Activated CD4-positive, alpha-beta T cell treated with anti-CD3 and anti-CD28 coated beads for 1 hour (primary cell): ENCODE measurements at regions not wholly inside any gene's neighbourhood (a gene's known extent, or its start where the extent isn't known, plus 50 kb on each side); places are given as distances from the start of the nearest gene placed in this dataset.

Experiments
- DNase-seq: peaks from one replicate; pipeline ENCODE4 v3.0.0-alpha.2; 2020

DNA sequence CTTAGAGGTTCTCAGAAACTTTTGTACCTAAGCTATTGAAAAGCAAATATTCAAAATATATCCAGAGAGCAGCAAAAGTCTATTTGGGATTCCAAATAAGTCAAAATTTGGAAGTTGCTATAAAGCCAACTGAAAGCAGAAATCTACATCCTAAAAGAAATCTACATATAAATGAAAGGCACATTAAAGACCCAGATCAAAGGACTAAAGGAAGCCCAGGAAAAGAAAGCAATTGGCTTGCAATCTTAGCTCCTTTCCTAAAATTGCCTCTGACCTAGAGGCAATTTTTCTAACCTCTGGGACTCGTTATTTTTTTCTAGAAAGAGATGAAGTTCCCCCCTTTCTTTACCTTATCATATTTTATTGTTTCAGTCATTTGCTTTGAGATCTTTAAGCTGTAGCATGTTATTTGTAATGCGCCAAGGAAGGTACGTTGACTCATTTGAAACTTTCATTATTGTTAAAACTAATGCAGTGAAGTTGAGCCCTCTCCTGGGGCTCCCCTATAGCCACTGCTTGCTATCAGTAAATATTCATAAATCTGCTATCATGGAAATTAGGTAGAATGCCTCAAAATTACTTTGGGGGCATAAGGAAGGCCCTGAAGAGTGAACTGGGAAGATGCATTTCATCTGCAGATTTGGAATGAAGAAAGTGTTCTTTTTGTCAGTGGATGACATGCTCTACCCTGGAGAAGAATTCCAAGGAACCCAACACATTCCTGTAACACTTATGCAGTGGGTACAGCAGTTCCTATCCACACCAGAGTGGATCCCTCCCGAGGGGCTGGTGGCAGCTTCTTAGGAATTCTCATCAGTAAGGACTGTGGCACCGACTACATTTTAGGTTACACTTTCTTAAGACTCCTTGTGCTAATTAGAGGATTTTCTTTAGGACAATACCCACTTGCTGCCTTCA lies 177.8 kb upstream of the IGFBP7 start:
- no peak for DNase-seq

- DNase-seq = no peak
Measured at GRCh38 chr4:57282933-57283310, 172.7 kb upstream of the IGFBP7 start.

DNA sequence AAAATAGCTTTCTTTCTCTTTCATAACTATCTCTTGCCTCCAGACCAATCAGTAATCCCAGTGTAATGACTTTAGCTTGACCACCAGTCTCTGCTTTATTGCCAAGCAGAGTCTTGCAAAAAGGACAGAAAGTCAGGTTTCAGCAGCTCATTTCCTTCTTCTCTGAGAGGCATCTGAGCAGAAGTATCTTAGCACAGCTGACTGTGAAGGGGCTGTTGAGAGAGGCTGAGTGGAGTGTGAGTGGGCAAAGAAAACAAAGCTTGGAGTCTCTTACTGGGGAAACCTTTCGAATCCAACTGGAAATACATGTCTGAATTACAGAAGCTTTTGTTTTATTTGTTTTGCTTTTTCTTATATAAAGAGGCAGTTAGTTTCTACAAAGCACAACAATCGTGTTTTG lies 170.3 kb upstream of the IGFBP7 start:
- no peak for DNase-seq

DNA sequence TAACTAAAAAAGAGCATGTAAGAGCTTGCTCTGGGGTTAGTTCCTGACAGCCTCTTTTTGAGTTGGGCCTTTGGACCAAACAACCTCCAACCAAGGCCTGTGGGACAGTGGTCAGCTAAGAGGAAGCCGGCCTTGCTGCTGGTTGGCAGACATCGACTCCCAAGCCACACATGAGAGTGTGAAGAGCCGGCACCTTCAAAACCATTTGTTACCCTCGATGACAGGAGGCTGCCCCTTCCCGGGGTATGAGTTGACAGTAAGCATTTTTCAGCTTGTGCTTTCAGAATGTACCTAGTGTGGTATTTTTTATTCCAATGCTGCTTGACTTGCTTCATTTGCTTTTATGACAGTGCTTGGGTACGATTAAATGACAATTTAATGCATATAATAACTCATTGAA lies 168.6 kb upstream of the IGFBP7 start:
- DNase-seq = no peak

GRCh38 chr4:57274082-57274481 lies 163.9 kb upstream of the IGFBP7 start:
- no peak for DNase-seq

GRCh38 chr4:57270346-57270745 lies 160.2 kb upstream of the IGFBP7 start:
- no peak for DNase-seq

DNA sequence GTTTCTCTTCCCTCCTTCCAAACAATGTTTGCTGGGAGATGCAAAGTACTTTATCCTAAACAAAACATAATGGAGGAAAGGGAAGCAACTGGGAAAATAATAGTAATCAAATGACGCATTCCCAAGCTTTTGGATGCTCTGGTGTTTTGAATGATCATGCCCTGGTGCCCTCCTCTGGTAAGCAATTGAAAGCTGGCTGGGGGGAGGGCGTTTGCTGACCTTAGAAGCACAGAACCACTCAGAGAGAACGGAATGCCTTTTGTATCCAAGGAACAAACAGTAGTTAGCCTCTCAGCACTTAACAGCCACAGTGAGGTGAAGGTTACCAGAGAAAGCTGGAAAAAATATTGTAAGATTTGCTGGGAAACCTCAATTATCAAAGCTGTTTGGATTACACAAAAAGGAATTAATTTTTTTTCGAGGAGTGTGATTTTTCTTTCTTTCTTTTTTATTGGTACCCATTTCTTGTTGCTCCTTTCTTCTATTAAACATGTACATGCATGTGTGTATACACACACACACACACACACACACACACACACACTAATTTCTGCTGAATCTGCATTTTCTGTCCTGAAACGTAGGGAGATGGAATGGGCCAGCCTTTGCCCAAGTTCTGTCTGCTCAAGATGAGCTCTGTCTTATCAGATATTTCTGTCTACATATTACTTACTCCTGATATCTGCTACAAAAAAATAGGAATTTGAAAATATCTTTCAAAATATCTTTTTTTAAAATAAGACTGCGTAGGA lies 155.8 kb upstream of the IGFBP7 start:
- DNase-seq = no peak

DNA sequence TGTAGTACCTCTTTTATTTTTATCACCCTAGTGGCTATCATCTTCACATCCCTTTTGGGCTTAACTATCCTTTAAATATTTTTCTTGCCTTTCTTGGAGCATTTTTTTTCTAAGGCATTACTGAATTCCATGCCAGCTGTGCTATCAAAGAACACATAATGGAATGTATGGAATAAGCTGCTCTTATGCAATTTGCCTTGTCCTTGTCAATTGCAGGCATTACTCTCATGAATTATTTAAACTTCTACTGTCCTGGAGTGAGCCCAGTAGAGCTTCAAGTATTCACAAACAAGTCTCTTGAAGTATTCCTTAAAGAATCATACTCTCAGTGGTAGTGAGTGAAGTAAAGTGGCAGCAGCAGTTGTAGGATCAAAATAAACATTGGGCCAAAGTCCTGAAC lies 144.6 kb upstream of the IGFBP7 start:
- DNase-seq = no peak

- no peak for DNase-seq
Measured at GRCh38 chr4:57249083-57249482, 138.9 kb upstream of the IGFBP7 start.

GRCh38 chr4:57243076-57243475 lies 132.9 kb upstream of the IGFBP7 start:
- no peak for DNase-seq

- no peak for DNase-seq
Measured at GRCh38 chr4:57234252-57234775, 124.1 kb upstream of the IGFBP7 start.

- no peak for DNase-seq
Measured at GRCh38 chr4:57233386-57233785, 123.2 kb upstream of the IGFBP7 start.

GRCh38 chr4:57231781-57232180 lies 121.6 kb upstream of the IGFBP7 start:
- DNase-seq = no peak

DNA sequence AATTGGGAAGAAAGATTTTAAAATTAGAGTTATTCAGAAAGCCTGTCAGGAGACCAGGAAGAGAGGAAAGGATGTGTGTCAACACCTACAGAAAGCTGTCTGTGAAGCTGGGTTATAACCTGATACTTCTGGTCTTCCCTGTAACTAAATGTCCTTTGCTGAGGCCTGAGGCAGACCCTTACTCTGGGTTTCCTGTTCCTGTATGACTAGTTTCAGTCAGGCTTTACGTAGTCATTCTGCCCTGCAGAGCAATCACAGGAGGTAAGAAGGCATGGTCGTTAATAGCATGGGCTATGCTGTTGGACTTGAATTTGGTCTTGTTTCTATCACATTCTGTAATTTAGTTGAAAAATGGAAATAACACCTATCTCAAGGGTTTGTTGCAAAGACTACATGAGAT lies 110.5 kb upstream of the IGFBP7 start:
- no peak for DNase-seq

GRCh38 chr4:57220172-57220571 lies 110.0 kb upstream of the IGFBP7 start:
- no peak for DNase-seq

DNA sequence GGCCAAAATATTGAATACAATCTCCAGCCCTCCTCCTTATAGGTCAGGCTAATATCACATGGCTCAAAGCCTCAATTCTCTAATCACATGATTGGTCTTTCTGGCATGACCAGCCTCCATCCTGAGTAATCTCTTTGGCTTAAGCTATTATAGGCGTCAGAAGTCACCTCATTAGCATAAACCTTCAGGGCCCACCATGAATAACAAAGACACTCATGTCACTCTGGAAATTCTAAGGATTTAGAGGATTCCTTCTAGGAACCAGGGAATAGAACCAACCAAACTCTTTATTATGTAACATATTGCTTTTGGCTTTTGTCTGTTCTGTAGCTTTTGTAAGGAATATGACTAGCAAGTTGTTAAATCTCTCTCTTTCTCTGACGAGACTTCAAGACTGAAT lies 109.2 kb upstream of the IGFBP7 start:
- DNase-seq = no peak

DNA sequence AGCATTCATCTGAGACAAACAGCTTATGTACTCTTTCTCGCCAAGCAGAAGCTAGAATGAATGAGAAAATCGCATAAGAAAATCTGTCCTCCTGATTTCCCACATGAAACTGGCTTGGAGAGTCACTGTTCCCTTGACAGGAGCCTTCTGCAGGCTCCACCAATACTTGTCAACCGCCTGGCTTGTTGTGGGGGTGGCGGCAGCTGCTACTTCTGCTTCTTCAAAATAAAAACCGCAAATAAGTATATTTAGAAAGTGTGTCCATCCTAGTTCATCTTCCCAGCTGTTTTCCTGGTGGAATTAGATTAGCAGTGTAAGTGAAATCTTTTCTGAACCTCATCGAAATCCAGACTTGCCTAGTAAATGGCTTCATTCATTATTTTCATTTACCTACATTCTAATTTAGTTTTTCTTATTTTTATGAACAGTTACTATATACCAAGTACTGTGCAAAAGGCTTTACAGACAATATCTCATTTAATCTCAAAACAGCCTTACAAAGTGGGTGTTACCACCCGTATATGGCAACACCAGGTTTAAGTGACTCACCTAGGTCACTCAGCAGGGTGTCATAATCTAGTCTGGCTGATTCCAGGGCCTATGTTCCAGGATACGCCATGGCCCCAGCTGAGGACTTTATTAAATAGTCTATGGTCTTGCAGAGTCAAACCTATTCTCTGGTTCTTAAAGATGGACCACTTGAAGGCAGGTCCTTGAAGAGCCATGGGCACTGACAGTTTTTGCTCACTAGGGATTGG lies 104.6 kb upstream of the IGFBP7 start:
- no peak for DNase-seq

- DNase-seq = no peak
Measured at GRCh38 chr4:57211131-57211530, 100.9 kb upstream of the IGFBP7 start.

GRCh38 chr4:57206172-57206571 lies 96.0 kb upstream of the IGFBP7 start:
- no peak for DNase-seq

- DNase-seq = no peak
Measured at GRCh38 chr4:57205580-57205979, 95.4 kb upstream of the IGFBP7 start.

- DNase-seq = no peak
Measured at GRCh38 chr4:57200799-57201327, 90.7 kb upstream of the IGFBP7 start.

DNA sequence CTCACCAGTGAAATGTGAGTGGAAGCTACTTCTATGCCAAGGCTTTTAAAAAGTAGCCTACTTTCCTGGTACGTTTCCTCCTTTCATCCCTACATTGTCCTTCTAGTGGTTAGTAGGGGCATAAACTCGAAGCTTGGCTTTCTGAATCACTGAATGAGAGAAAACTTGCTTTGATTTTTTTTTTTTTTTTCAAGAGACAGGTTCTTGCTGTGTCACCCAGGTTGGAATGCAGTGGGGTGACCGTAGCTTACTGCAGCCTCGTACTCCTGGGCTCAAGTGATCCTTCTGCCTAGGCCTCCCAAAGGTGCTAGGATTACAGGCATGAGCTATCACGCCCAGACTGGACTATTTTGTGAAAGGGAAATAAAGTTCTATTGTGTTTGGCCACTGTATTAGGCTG lies 89.1 kb upstream of the IGFBP7 start:
- DNase-seq = no peak

DNA sequence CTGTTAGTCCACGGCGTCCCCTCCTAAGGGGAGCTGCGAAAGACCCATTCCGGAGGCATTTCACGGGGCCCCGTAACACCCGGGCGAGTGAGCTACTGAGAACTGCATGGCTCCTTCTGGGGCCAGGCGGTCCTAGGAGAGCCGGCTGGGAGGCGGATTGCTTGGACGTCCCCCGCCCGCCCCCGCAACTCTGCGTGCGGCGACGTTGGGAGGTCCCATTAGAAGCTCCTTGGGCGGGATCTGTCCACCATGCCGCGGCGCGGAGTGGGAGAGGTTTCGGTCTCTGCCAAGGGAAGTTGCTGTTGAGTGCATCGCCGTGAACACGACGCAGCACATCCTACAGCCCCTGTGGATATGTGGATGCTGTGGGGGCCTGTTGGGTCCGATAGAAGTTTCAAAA lies 85.4 kb upstream of the IGFBP7 start:
- DNase-seq = no peak
